ENCODE measurements at regions not wholly inside any gene's neighbourhood (a gene's known extent, or its start where the extent isn't known, plus 50 kb on each side); places are given as distances from the start of the nearest gene placed in this dataset.

DNA sequence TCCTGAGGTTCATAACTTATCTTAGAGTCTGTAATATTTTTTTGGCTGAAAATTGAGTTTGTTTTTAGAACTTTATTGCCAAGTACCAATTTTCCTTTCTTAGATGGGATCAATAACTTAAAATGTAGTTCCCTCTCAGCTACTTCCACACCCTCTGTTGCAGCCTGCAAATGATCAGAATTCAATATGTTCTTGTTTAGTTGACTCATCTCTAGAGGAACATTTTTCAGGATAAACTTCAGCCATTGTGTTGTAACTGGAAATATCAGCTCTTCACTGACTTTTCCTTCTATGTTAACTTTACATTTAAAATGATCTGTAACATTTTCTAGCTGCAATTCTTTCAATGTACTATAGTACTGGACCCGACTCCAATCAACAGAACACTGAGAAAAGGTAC lies 115.7 kb downstream of the ESM1 start:
- no CpG with 5 or more reads among the region's 1 CpG for WGBS (ENCODE audit: insufficient coverage)
- no peaks in the 10 kb centered on the region for H3K27me3 ChIP-seq (ENCODE audit: control insufficient read depth in 2 of 2, insufficient read depth in 2 of 2, low read length in 2 of 2)
- no peak overlapping the region for H3K9ac ChIP-seq (ENCODE audit: insufficient read depth, low read length, poor library complexity, severe bottlenecking)
- Mint-ChIP-seq H3K9me3 (peaks cover 0 to 3% (median 0%) of the 10 kb centered on the region in 7 donors), H3K27ac (no peak overlapping the region), H3K4me3 (no peak overlapping the region), H3K27me3 (ENCODE audit: low read depth in 3 of 3) (peaks cover 0 to 2% (median 1%) of the 10 kb centered on the region in 3 donors), H3K36me3 (no peaks in the 10 kb centered on the region), H3K4me1 (peaks cover 10% of the 10 kb centered on the region)
- TF ChIP-seq, protein P1, sequence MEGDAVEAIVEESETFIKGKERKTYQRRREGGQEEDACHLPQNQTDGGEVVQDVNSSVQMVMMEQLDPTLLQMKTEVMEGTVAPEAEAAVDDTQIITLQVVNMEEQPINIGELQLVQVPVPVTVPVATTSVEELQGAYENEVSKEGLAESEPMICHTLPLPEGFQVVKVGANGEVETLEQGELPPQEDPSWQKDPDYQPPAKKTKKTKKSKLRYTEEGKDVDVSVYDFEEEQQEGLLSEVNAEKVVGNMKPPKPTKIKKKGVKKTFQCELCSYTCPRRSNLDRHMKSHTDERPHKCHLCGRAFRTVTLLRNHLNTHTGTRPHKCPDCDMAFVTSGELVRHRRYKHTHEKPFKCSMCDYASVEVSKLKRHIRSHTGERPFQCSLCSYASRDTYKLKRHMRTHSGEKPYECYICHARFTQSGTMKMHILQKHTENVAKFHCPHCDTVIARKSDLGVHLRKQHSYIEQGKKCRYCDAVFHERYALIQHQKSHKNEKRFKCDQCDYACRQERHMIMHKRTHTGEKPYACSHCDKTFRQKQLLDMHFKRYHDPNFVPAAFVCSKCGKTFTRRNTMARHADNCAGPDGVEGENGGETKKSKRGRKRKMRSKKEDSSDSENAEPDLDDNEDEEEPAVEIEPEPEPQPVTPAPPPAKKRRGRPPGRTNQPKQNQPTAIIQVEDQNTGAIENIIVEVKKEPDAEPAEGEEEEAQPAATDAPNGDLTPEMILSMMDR (IDR thresholded peaks at IDR 0.05), result no peak
- H3K4me2 ChIP-seq (replicated peaks; ENCODE audit: extremely low read depth, low read length, poor library complexity, severe bottlenecking), result no peak overlapping the region
- H3K4me3 ChIP-seq (replicated peaks in 1 of 3; ENCODE audit: low read depth in 2 of 3, low read length in 3 of 3), result no peak overlapping the region
- no peak for DNase-seq
- no peaks in the 10 kb centered on the region for H3K36me3 ChIP-seq (replicated peaks in 1 of 2; ENCODE audit: control insufficient read depth in 1 of 2, insufficient read depth in 2 of 2, low read length in 2 of 2)
- no peaks in the 10 kb centered on the region for H4K20me1 ChIP-seq (ENCODE audit: insufficient read depth, low read length)
- intact Hi-C loops (cut with micrococcal nuclease), result loop anchor here (5.0 kb wide), 1 partner anchor 352 kb away; the partner anchor contains the start of gene SNX18 (in 2 of the 2)
- H3K79me2 ChIP-seq (ENCODE audit: insufficient read depth, low read length), result no peaks in the 10 kb centered on the region
- H2AFZ ChIP-seq (ENCODE audit: insufficient read depth, low read depth, low read length, poor library complexity, severe bottlenecking), result no peak overlapping the region
- no peak overlapping the region for H3K27ac ChIP-seq (ENCODE audit: low read depth in 1 of 2, low read length in 2 of 2)
- peaks cover 9 to 12% of the 10 kb centered on the region in 2 donors for H3K4me1 ChIP-seq (ENCODE audit: control insufficient read depth in 1 of 2, insufficient read depth in 2 of 2, low read length in 2 of 2)
- H3K9me3 ChIP-seq (replicated peaks in 1 of 2; ENCODE audit: control insufficient read depth in 1 of 2, insufficient read depth in 1 of 2, low read length in 2 of 2), result no peaks in the 10 kb centered on the region

DNA sequence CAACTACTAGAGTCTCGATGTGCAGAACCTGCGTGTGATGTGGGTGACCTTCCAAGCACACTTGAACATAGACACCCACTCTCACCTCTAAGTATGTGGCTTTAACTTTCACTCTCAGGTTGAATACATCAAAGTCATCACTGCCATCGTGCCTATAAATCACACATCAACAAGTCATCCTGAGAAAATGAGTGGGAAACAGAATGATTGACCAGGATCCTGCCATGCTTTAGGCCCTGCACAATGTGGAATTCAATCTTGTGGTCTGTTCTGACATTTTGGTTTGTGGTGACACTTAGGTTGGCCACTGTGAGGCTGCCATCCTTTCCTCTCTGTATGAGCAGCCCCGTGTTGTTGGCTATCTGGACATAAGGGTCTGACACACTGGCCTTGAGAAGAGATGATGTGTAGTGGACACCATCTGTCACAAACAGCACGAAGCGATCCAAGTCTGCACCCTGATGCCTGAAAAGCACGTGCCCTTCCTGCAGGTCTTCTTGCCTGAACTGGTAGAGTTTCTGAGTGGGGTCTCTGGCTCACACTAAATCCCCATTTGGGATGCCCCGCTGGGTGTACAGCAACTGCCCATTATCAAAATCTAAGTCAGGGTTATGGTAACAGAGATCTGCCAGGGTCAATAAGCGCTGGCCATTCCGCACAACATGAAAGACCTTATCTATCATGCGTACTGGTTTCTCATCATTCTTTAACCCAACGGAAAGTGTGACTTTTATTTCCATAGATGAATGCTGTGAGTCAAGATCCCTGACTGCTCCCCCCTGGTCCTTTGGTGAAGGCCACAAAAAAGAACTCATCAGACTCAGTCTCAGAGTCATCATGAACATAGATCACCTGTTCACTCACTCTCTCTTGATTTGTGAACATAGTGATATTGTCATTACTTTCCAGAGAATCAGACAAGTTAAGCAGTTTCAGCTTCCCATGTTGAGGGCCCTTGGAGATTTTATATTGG lies 116.6 kb downstream of the ESM1 start:
- H3K27me3 Mint-ChIP-seq (ENCODE audit: low read depth in 3 of 3), result peaks cover 0 to 2% (median 1%) of the 10 kb centered on the region in 3 donors

More for the DNA sequence above, 116.6 kb downstream of the ESM1 start:
- TF ChIP-seq, protein P1 (IDR thresholded peaks at IDR 0.05), result no peak
- Mint-ChIP-seq H3K9me3 (peaks cover 0 to 3% (median 0%) of the 10 kb centered on the region in 7 donors), H3K36me3 (no peaks in the 10 kb centered on the region), H3K4me1 (peaks cover 4% of the 10 kb centered on the region), H3K4me3 (no peak overlapping the region), H3K27ac (no peak overlapping the region)
- no peak overlapping the region for H3K27ac ChIP-seq (ENCODE audit: low read depth in 1 of 2, low read length in 2 of 2)
- intact Hi-C loops (cut with micrococcal nuclease), result loop anchor here (5.0 kb wide), 1 partner anchor 351 kb away; the partner anchor contains the start of gene SNX18 (in 2 of the 2)
- DNase-seq, result no peak
- H2AFZ ChIP-seq (ENCODE audit: insufficient read depth, low read depth, low read length, poor library complexity, severe bottlenecking), result no peak overlapping the region
- H3K9ac ChIP-seq (ENCODE audit: insufficient read depth, low read length, poor library complexity, severe bottlenecking), result no peak overlapping the region
- H3K4me3 ChIP-seq (replicated peaks in 1 of 3; ENCODE audit: low read depth in 2 of 3, low read length in 3 of 3), result no peak overlapping the region
- H3K36me3 ChIP-seq (replicated peaks in 1 of 2; ENCODE audit: control insufficient read depth in 1 of 2, insufficient read depth in 2 of 2, low read length in 2 of 2), result no peaks in the 10 kb centered on the region
- no peaks in the 10 kb centered on the region for H4K20me1 ChIP-seq (ENCODE audit: insufficient read depth, low read length)
- 98% methylated on average over 8 of the region's 12 CpGs for WGBS (ENCODE audit: insufficient coverage)
- no peaks in the 10 kb centered on the region for H3K9me3 ChIP-seq (replicated peaks in 1 of 2; ENCODE audit: control insufficient read depth in 1 of 2, insufficient read depth in 1 of 2, low read length in 2 of 2)
- H3K27me3 ChIP-seq (ENCODE audit: control insufficient read depth in 2 of 2, insufficient read depth in 2 of 2, low read length in 2 of 2), result no peaks in the 10 kb centered on the region
- no peaks in the 10 kb centered on the region for H3K79me2 ChIP-seq (ENCODE audit: insufficient read depth, low read length)
- peaks cover 3 to 4% of the 10 kb centered on the region in 2 donors for H3K4me1 ChIP-seq (ENCODE audit: control insufficient read depth in 1 of 2, insufficient read depth in 2 of 2, low read length in 2 of 2)
- no peak overlapping the region for H3K4me2 ChIP-seq (replicated peaks; ENCODE audit: extremely low read depth, low read length, poor library complexity, severe bottlenecking)
